ENCODE measurements at regions not wholly inside any gene's neighbourhood (a gene's known extent, or its start where the extent isn't known, plus 50 kb on each side); places are given as distances from the start of the nearest gene placed in this dataset.

GRCh38 chr5:124318661-124319060 is 427.8 kb downstream of the ZNF608 start:
- DNase-seq (ENCODE audit: low read depth), result no peak
- H3K4me3 ChIP-seq (ENCODE audit: control insufficient read depth, low read depth, low read length), result no peak overlapping the region
- TF ChIP-seq CTCF (conservative IDR thresholded peaks at IDR 0.05; ENCODE audit: control insufficient read depth, insufficient read depth, low read depth, low read length), result no peak

- no peak for TF ChIP-seq CTCF (conservative IDR thresholded peaks at IDR 0.05; ENCODE audit: control insufficient read depth, insufficient read depth, low read depth, low read length)
- no peak for DNase-seq (ENCODE audit: low read depth)
- H3K4me3 ChIP-seq (ENCODE audit: control insufficient read depth, low read depth, low read length), result no peak overlapping the region
Observed at GRCh38 chr5:124317451-124317850, 429.0 kb downstream of the ZNF608 start.

DNA sequence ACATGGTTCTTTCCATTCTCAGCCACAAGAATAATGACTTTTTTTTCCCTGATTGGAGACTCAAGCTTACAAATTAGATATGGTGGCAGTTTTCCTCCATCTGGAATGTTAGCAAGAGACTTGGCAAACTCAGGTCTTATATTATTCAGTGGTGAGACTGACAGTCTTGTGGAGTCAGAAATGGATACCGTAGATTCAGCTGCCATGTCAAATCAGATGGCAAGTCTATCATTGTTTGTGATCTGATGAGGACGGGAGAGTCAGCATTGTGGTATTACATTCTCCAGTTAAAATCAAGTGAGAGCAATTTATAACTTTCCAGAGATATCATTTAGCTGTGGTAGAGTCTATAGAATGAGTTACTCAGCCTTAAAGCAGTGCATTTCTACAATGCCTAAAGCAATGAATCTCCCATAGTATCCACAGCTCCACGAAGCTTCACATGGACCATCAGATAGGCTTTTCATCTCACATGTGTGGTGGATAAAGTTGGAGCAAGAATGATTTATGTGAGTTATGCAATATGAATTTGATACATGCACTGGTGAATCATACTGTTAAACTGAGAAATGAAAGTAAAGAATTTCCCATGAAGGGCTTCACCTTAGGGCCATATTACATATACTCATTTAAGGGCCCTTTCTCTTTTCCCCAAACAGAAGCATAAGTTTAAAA is 430.6 kb downstream of the ZNF608 start:
- TF ChIP-seq CTCF (conservative IDR thresholded peaks at IDR 0.05; ENCODE audit: control insufficient read depth, insufficient read depth, low read depth, low read length), result no peak
- DNase-seq (ENCODE audit: low read depth), result peak; percentile 69
- no peak overlapping the region for H3K4me3 ChIP-seq (ENCODE audit: control insufficient read depth, low read depth, low read length)

DNA sequence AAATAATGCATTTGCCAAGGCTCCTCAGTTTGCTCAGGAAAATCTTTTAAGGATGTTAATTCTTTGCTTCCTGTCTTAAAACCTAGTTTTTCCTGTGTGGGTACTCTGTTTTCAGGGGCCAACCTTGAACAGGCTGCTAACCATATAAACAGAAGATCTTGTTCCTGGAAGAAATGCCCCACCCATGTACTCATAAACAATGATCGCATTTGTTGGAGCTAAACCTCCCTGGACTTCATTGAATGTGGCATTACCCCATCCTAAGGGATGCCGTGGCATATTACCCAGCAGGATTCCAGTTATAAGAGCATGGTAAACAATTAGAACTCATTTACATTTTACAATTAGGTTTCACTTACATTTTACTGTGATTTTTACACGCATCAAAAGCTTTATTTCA is 436.0 kb downstream of the ZNF608 start:
- TF ChIP-seq CTCF (conservative IDR thresholded peaks at IDR 0.05; ENCODE audit: control insufficient read depth, insufficient read depth, low read depth, low read length), result no peak
- no peak overlapping the region for H3K4me3 ChIP-seq (ENCODE audit: control insufficient read depth, low read depth, low read length)
- DNase-seq (ENCODE audit: low read depth), result no peak

DNA sequence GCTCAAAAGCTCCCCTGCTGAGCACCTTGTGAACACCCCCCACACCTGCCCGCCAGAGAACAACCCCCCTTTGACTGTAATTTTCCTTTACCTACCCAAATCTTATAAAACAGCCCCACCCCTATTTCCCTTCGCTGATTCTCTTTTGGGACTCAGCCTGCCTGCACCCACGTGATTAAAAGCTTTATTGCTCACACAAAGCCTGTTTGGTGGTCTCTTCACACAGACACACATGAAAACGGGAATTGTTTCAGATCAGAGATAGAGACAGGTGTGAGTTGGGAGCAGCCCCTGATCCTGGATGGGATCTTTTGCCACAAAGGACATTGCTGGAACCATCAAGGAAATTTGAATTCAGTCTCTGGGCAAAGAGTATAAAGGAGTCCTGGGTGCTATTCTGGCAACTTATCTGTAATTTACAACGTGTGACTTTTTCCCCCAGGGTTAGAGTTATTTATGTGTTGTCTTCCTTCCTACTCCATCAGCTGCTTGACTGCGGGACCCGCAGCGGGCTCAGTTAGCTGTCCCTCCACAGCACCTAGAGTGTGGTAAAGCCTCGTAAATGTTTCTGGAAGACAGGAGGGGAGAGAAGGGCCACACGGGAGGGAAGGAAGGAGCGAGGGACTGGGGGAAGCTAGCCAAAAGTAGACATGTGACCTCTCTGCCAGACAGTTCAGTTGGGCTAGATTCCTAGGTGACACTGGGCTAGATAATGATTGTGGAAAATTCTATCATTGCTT is 437.0 kb downstream of the ZNF608 start:
- no peak for DNase-seq (ENCODE audit: low read depth)
- H3K4me3 ChIP-seq (ENCODE audit: control insufficient read depth, low read depth, low read length), result no peak overlapping the region
- TF ChIP-seq CTCF (conservative IDR thresholded peaks at IDR 0.05; ENCODE audit: control insufficient read depth, insufficient read depth, low read depth, low read length), result no peak

- TF ChIP-seq CTCF (conservative IDR thresholded peaks at IDR 0.05; ENCODE audit: control insufficient read depth, insufficient read depth, low read depth, low read length), result no peak
- peak; percentile 26 for DNase-seq (ENCODE audit: low read depth)
- no peak overlapping the region for H3K4me3 ChIP-seq (ENCODE audit: control insufficient read depth, low read depth, low read length)
Observed at GRCh38 chr5:124303366-124303765, 443.1 kb downstream of the ZNF608 start.

Data from fibroblast of mammary gland (primary cell).